ENCODE measurements at regions not wholly inside any gene's neighbourhood (a gene's known extent, or its start where the extent isn't known, plus 50 kb on each side); places are given as distances from the start of the nearest gene placed in this dataset.

DNA sequence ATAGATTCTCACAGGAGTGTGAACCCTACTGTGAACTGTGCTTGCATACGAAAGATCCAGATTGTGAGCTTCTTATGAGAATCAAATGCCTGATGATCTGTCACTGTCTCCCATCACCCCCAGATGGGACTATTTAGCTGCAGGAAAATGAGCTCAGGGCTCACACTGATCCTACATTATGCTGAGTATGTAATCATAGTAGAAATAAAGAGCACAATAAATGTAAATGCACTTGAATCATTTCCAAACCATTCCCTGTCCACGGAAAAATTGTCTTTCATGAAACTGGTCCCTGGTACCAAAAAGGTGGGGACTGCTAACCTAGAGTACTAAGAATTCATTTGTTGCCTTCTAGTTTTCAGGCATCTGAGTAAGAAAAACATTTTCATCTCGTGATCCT, 1215.8 kb upstream of the TMEM132C start:
- no peak for DNase-seq (ENCODE audit: low read depth)
- TF ChIP-seq, protein P1, sequence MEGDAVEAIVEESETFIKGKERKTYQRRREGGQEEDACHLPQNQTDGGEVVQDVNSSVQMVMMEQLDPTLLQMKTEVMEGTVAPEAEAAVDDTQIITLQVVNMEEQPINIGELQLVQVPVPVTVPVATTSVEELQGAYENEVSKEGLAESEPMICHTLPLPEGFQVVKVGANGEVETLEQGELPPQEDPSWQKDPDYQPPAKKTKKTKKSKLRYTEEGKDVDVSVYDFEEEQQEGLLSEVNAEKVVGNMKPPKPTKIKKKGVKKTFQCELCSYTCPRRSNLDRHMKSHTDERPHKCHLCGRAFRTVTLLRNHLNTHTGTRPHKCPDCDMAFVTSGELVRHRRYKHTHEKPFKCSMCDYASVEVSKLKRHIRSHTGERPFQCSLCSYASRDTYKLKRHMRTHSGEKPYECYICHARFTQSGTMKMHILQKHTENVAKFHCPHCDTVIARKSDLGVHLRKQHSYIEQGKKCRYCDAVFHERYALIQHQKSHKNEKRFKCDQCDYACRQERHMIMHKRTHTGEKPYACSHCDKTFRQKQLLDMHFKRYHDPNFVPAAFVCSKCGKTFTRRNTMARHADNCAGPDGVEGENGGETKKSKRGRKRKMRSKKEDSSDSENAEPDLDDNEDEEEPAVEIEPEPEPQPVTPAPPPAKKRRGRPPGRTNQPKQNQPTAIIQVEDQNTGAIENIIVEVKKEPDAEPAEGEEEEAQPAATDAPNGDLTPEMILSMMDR (IDR thresholded peaks at IDR 0.05; ENCODE audit: insufficient read depth, low read depth, low read length, missing control alignments) = no peak

DNA sequence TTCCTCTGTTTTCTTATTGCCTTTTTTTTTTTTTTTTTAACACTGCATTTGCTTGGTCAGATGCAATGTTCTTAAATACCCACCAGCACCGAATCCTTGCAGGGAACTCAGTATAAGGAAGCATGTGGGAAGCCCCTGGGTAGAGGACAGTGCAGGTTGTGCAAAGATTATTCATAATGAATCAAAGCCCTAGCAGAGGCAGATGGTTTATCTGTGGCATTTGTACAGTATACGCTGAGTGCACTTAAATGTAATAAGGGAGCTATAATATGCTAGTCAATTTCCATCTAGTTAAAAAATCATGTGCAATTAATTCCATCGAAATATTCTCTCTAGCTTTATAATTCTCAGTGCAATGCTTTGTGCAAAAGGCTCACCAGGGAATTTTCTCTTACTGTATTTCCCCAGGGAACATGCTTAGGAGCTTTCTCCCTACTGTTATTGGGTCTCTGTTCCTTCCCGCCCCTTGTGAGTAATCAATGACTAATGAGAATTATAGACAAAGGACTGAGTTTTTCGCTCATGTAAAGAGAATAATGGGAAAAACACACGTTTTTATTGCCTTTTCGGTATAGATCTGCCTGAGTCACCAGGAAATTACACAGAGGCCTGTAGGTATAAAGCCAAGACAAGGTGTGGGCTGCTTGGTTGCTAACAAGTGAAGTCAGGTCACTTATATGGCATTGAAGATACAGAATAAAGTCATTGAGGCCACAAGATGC, 1214.3 kb upstream of the TMEM132C start:
- TF ChIP-seq, protein P1 (IDR thresholded peaks at IDR 0.05; ENCODE audit: insufficient read depth, low read depth, low read length, missing control alignments) = no peak
- peak; percentile 83 for DNase-seq (ENCODE audit: low read depth)
- H3K4me3 ChIP-seq (ENCODE audit: low read length) = no peak overlapping the region

More for the DNA sequence above, 1215.8 kb upstream of the TMEM132C start:
- no peak overlapping the region for H3K4me3 ChIP-seq (ENCODE audit: low read length)

DNA sequence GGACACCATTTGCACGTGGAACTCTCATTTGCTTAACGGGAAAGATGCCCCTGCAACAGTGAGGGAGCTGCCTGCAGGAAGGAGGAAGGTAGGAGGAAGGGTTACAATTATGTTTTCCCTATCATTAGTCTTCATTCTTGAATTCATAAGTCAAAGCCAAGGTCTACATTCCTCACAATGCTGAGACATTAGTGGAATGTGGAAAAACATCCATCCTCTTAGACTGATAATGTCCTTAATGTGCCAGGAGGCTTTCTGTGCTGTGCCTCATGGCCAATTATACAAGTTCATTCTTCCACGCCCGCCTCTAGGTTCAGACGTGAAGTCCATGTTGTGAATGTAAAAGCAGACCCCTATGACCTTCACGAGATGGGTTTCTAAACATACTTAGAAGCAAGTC, 1212.4 kb upstream of the TMEM132C start:
- no peak overlapping the region for H3K4me3 ChIP-seq (ENCODE audit: low read length)
- peak; percentile 33 for DNase-seq (ENCODE audit: low read depth)
- TF ChIP-seq, protein P1 (IDR thresholded peaks at IDR 0.05; ENCODE audit: insufficient read depth, low read depth, low read length, missing control alignments) = no peak

DNA sequence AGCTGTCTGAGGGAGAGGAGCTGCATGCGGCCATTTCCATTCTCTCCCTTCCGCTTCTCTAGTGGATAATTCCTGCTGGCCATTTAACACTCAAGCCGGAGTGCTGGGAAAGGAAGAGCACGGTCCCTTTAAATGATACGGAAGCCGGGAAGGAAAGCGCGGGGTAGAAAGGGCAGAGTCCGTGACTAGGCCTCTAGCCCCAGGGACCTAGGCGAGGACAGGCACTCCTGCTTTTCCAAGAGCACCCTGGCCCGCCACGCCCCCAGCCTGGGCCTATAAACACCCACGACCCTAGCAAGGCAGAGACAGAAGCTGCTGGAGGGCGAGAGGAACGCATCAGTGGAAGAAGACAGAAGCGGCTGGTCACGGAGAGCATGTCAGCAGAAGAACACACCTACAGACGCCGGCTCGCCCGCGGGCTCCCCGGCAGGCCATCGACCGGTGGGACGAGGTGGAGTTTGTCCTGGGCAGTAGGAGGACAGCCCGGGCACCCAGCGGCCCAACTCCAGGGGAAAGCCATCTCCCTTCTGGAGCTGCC, 1206.6 kb upstream of the TMEM132C start:
- DNase-seq (ENCODE audit: low read depth) = no peak
- TF ChIP-seq, protein P1 (IDR thresholded peaks at IDR 0.05; ENCODE audit: insufficient read depth, low read depth, low read length, missing control alignments) = no peak
- no peak overlapping the region for H3K4me3 ChIP-seq (ENCODE audit: low read length)

DNA sequence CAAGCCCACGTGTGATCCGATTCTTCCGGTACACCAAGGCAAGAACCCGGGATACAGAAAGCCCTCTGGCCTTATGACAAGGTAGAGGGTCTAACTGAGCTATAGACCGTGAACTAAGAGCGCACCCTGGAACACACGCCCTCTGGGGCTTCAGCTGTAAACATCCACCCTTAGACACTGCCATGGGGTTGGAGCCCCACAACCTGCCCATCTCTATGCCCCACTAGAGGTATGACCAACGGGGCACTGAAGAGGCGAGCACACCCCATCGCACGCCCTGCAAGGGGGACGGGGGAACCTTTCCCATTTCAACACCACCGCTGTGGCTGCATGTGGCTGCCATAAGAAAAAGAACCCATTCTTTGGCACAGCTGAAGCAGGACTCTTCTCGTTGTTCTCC, 1206.0 kb upstream of the TMEM132C start:
- TF ChIP-seq, protein P1 (IDR thresholded peaks at IDR 0.05; ENCODE audit: insufficient read depth, low read depth, low read length, missing control alignments) = no peak
- DNase-seq (ENCODE audit: low read depth) = no peak
- H3K4me3 ChIP-seq (ENCODE audit: low read length) = no peak overlapping the region

GRCh38 chr12:127063339-127064072, 1203.5 kb upstream of the TMEM132C start:
- no peak overlapping the region for H3K4me3 ChIP-seq (ENCODE audit: low read length)
- TF ChIP-seq, protein P1 (IDR thresholded peaks at IDR 0.05; ENCODE audit: insufficient read depth, low read depth, low read length, missing control alignments) = no peak
- peak; percentile 47 for DNase-seq (ENCODE audit: low read depth)

All from epithelial cell of esophagus (primary cell).